COLO668 (cell line): ENCODE measurements at regions not wholly inside any gene's neighbourhood (a gene's known extent, or its start where the extent isn't known, plus 50 kb on each side); places are given as distances from the start of the nearest gene placed in this dataset.
"Not testable (repeated sequence)": the region's sequence is repeated elsewhere in the genome, so short reads cannot be mapped to it uniquely, and the experiment has no call there.

Experiments used
- DNase-seq: peaks from one replicate; lab custom pipeline; 2025; ENCODE audit not compliant: unreplicated experiment; lab: John Stamatoyannopoulos, UW

- DNase-seq = no peak
These were observed 121.4 kb downstream of the C9orf152 start for GRCh38 chr9:110086537-110086936.

GRCh38 chr9:110087605-110088004 lies 120.4 kb downstream of the C9orf152 start:
- no peak for DNase-seq

GRCh38 chr9:110088099-110088498 lies 119.9 kb downstream of the C9orf152 start:
- DNase-seq = no peak

GRCh38 chr9:110089681-110090370 lies 118.1 kb downstream of the C9orf152 start:
- DNase-seq = peak; percentile 82

- DNase-seq = no peak
These were observed 115.2 kb downstream of the C9orf152 start for GRCh38 chr9:110092792-110093191.

GRCh38 chr9:110093417-110093816 lies 114.5 kb downstream of the C9orf152 start:
- DNase-seq = no peak

GRCh38 chr9:110093871-110094270 lies 114.1 kb downstream of the C9orf152 start:
- DNase-seq = no peak

- DNase-seq = no peak
These were observed 112.8 kb downstream of the C9orf152 start for GRCh38 chr9:110095161-110095595.

GRCh38 chr9:110095776-110096175 lies 112.2 kb downstream of the C9orf152 start:
- DNase-seq = no peak

GRCh38 chr9:110096674-110097073 lies 111.3 kb downstream of the C9orf152 start:
- not testable (repeated sequence) for DNase-seq

GRCh38 chr9:110099236-110100095 lies 108.5 kb downstream of the C9orf152 start:
- no peak for DNase-seq

GRCh38 chr9:110101531-110102161 lies 106.3 kb downstream of the C9orf152 start:
- DNase-seq = no peak

GRCh38 chr9:110103257-110103656 lies 104.7 kb downstream of the C9orf152 start:
- no peak for DNase-seq

- no peak for DNase-seq
These were observed 103.6 kb downstream of the C9orf152 start for GRCh38 chr9:110104261-110104809.

GRCh38 chr9:110105107-110105506 lies 102.9 kb downstream of the C9orf152 start:
- no peak for DNase-seq

- DNase-seq = no peak
These were observed 101.3 kb downstream of the C9orf152 start for GRCh38 chr9:110106661-110107060.

- DNase-seq = no peak
These were observed 98.4 kb downstream of the C9orf152 start for GRCh38 chr9:110109333-110110092.

GRCh38 chr9:110110154-110110553 lies 97.8 kb downstream of the C9orf152 start:
- DNase-seq = no peak

GRCh38 chr9:110111868-110112267 lies 96.1 kb downstream of the C9orf152 start:
- DNase-seq = no peak

GRCh38 chr9:110112792-110113191 lies 95.2 kb downstream of the C9orf152 start:
- no peak for DNase-seq
